ENCODE measurements at regions not wholly inside any gene's neighbourhood (a gene's known extent, or its start where the extent isn't known, plus 50 kb on each side); places are given as distances from the start of the nearest gene placed in this dataset.

- Histone ChIP-seq H3K4me3 (ENCODE audit: low read length) (no peak overlapping the region), H3K4me1 (ENCODE audit: control insufficient read depth in 2 of 2, insufficient read depth in 2 of 2, low read length in 2 of 2) (no peaks in the 10 kb centered on the region), H3K27me3 (ENCODE audit: control insufficient read depth in 2 of 2, insufficient read depth in 2 of 2, low read length in 2 of 2) (no peaks in the 10 kb centered on the region), H3K36me3 (ENCODE audit: control insufficient read depth in 2 of 3, insufficient read depth in 3 of 3, low read length in 3 of 3) (no peaks in the 10 kb centered on the region), H3K27ac (ENCODE audit: low read depth, low read length) (no peak overlapping the region), H3K9me3 (ENCODE audit: control insufficient read depth in 2 of 3, low read length in 3 of 3) (no peaks in the 10 kb centered on the region)
- Mint-ChIP-seq H3K9me3 (peaks cover 0 to 2% (median 0%) of the 10 kb centered on the region in 11 donors), H3K4me1 (no peaks in the 10 kb centered on the region), H3K27me3 (peaks cover 0 to 5% (median 4%) of the 10 kb centered on the region in 5 donors), H3K27ac (no peak overlapping the region), H3K4me3 (no peak overlapping the region), H3K36me3 (no peaks in the 10 kb centered on the region)
- no peak for ATAC-seq
- ChIA-PET CTCF (no interaction called here), POLR2A (no interaction called here)
- DNase-seq, result no peak
- intact Hi-C loops (cut with micrococcal nuclease), result no loop called here
These were observed 177.9 kb downstream of the PAX3 start for GRCh38 chr2:222120933-222121332.

DNA sequence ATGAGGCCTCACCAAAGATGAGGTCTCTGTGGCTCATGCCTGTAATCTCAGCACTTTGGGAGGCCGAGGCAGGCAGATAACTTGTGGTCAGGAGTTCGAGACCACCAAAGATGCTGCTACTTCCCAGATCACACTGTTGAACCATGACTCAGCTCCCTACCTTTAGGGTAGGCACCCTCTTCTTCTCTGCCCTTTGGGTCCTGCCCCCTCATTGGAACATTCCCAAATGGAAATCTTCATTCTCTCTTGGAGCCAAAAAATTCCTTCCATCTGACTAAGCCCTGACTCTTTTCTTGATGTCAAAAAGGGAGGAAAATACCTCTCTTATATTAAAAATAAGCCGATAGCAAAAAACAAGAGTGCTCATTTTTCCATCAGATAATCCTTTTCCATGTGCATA is 183.5 kb downstream of the PAX3 start:
- no peaks in the 10 kb centered on the region for H3K36me3 ChIP-seq (ENCODE audit: control insufficient read depth in 2 of 3, insufficient read depth in 3 of 3, low read length in 3 of 3)
- no peaks in the 10 kb centered on the region for H3K4me1 ChIP-seq (ENCODE audit: control insufficient read depth in 2 of 2, insufficient read depth in 2 of 2, low read length in 2 of 2)
- ChIA-PET CTCF (no interaction called here), POLR2A (no interaction called here)
- peak overlapping the region in 1 of 9 donors; percentile 15 for H3K27ac Mint-ChIP-seq
- ATAC-seq, result no peak
- H3K9me3 Mint-ChIP-seq, result peaks cover 0 to 11% (median 3%) of the 10 kb centered on the region in 11 donors
- no peak overlapping the region for H3K27ac ChIP-seq (ENCODE audit: low read depth, low read length)
- H3K36me3 Mint-ChIP-seq, result no peaks in the 10 kb centered on the region
- no peaks in the 10 kb centered on the region for H3K9me3 ChIP-seq (ENCODE audit: control insufficient read depth in 2 of 3, low read length in 3 of 3)
- no peak overlapping the region for H3K4me3 Mint-ChIP-seq
- H3K4me1 Mint-ChIP-seq, result no peaks in the 10 kb centered on the region
- H3K4me3 ChIP-seq (ENCODE audit: low read length), result no peak overlapping the region
- no peak for DNase-seq
- H3K27me3 ChIP-seq (ENCODE audit: control insufficient read depth in 2 of 2, insufficient read depth in 2 of 2, low read length in 2 of 2), result no peaks in the 10 kb centered on the region
- intact Hi-C loops (cut with micrococcal nuclease), result no loop called here
- peaks cover 0 to 5% (median 0%) of the 10 kb centered on the region in 5 donors for H3K27me3 Mint-ChIP-seq

- ATAC-seq (no peak), DNase-seq (no peak)
- H3K27me3 Mint-ChIP-seq, result peaks cover 0 to 5% (median 0%) of the 10 kb centered on the region in 5 donors
- H3K27ac Mint-ChIP-seq, result no peak overlapping the region
- intact Hi-C loops (cut with micrococcal nuclease), result no loop called here
- no peak overlapping the region for H3K27ac ChIP-seq (ENCODE audit: low read depth, low read length)
- no peaks in the 10 kb centered on the region for H3K4me1 Mint-ChIP-seq
- no peaks in the 10 kb centered on the region for H3K36me3 Mint-ChIP-seq
- H3K4me3 Mint-ChIP-seq, result no peak overlapping the region
- no peaks in the 10 kb centered on the region for H3K4me1 ChIP-seq (ENCODE audit: control insufficient read depth in 2 of 2, insufficient read depth in 2 of 2, low read length in 2 of 2)
- ChIA-PET POLR2A (no interaction called here), CTCF (no interaction called here)
- no peak overlapping the region for H3K4me3 ChIP-seq (ENCODE audit: low read length)
- no peaks in the 10 kb centered on the region for H3K36me3 ChIP-seq (ENCODE audit: control insufficient read depth in 2 of 3, insufficient read depth in 3 of 3, low read length in 3 of 3)
- no peaks in the 10 kb centered on the region for H3K9me3 ChIP-seq (ENCODE audit: control insufficient read depth in 2 of 3, low read length in 3 of 3)
- peaks cover 0 to 11% (median 0%) of the 10 kb centered on the region in 11 donors for H3K9me3 Mint-ChIP-seq
- no peaks in the 10 kb centered on the region for H3K27me3 ChIP-seq (ENCODE audit: control insufficient read depth in 2 of 2, insufficient read depth in 2 of 2, low read length in 2 of 2)
These were observed 189.7 kb downstream of the PAX3 start for GRCh38 chr2:222108957-222109585.

DNA sequence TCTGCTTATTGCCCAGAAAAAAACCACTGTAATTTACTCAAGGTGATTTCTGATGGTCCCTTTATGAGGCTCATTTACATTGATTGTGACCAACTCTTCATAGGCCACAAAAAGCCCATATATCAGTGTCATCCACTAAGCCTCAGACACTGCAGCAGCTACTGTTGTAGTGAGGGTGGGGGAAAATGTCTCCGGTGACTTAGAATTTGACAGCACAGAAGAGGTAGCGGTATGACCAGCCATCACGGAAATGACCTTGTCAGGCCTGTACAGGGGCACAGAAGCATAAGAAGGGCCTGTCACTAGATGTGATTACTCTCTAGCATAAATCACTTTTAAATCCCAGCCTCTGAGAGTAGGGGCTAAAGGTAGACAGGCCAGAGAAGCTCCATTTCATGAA is 190.3 kb downstream of the PAX3 start:
- H3K27me3 ChIP-seq (ENCODE audit: control insufficient read depth in 2 of 2, insufficient read depth in 2 of 2, low read length in 2 of 2), result no peaks in the 10 kb centered on the region
- H3K4me3 ChIP-seq (ENCODE audit: low read length), result no peak overlapping the region
- peaks cover 0 to 11% (median 0%) of the 10 kb centered on the region in 11 donors for H3K9me3 Mint-ChIP-seq
- ATAC-seq, result no peak
- no peaks in the 10 kb centered on the region for H3K4me1 ChIP-seq (ENCODE audit: control insufficient read depth in 2 of 2, insufficient read depth in 2 of 2, low read length in 2 of 2)
- intact Hi-C loops (cut with micrococcal nuclease), result no loop called here
- H3K27ac ChIP-seq (ENCODE audit: low read depth, low read length), result no peak overlapping the region
- H3K4me3 Mint-ChIP-seq, result no peak overlapping the region
- no peak overlapping the region for H3K27ac Mint-ChIP-seq
- H3K36me3 ChIP-seq (ENCODE audit: control insufficient read depth in 2 of 3, insufficient read depth in 3 of 3, low read length in 3 of 3), result no peaks in the 10 kb centered on the region
- ChIA-PET POLR2A (no interaction called here), CTCF (no interaction called here)
- no peaks in the 10 kb centered on the region for H3K36me3 Mint-ChIP-seq
- H3K9me3 ChIP-seq (ENCODE audit: control insufficient read depth in 2 of 3, low read length in 3 of 3), result no peaks in the 10 kb centered on the region
- H3K4me1 Mint-ChIP-seq, result no peaks in the 10 kb centered on the region
- DNase-seq, result no peak
- H3K27me3 Mint-ChIP-seq, result peaks cover 0 to 5% (median 0%) of the 10 kb centered on the region in 5 donors

DNA sequence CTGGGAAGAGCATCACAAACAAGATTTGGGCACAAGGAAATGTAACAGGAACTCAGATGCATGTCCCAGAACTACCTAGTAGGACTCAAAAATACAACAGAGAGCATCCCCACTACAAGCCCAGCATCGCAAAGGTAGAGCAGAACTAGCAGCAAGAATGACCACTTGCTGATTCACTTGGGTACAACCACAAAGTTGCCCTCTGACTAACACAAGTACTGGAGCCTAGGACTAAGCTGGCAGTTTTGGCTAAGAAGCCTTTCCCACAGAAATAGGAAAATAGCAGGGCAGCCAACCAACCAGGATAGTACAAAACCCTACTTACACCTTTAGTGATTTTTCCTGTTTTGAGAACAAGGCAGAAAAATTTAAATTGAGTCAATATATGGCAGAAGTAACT is 193.8 kb downstream of the PAX3 start:
- POLR2A ChIA-PET, result no interaction called here
- Histone ChIP-seq H3K36me3 (ENCODE audit: control insufficient read depth in 2 of 3, insufficient read depth in 3 of 3, low read length in 3 of 3) (no peaks in the 10 kb centered on the region), H3K27me3 (ENCODE audit: control insufficient read depth in 2 of 2, insufficient read depth in 2 of 2, low read length in 2 of 2) (no peaks in the 10 kb centered on the region), H3K27ac (ENCODE audit: low read depth, low read length) (no peak overlapping the region), H3K4me3 (ENCODE audit: low read length) (no peak overlapping the region), H3K4me1 (ENCODE audit: control insufficient read depth in 2 of 2, insufficient read depth in 2 of 2, low read length in 2 of 2) (no peaks in the 10 kb centered on the region), H3K9me3 (ENCODE audit: control insufficient read depth in 2 of 3, low read length in 3 of 3) (no peaks in the 10 kb centered on the region)
- DNase-seq (no peak), ATAC-seq (no peak)
- peaks cover 0 to 4% (median 0%) of the 10 kb centered on the region in 11 donors for H3K9me3 Mint-ChIP-seq
- intact Hi-C loops (cut with micrococcal nuclease), result no loop called here
- no peak overlapping the region for H3K27ac Mint-ChIP-seq
- H3K27me3 Mint-ChIP-seq, result peaks cover 0 to 5% (median 0%) of the 10 kb centered on the region in 5 donors
- CTCF ChIA-PET, result no interaction called here
- H3K4me1 Mint-ChIP-seq, result no peaks in the 10 kb centered on the region
- no peaks in the 10 kb centered on the region for H3K36me3 Mint-ChIP-seq
- H3K4me3 Mint-ChIP-seq, result no peak overlapping the region

DNA sequence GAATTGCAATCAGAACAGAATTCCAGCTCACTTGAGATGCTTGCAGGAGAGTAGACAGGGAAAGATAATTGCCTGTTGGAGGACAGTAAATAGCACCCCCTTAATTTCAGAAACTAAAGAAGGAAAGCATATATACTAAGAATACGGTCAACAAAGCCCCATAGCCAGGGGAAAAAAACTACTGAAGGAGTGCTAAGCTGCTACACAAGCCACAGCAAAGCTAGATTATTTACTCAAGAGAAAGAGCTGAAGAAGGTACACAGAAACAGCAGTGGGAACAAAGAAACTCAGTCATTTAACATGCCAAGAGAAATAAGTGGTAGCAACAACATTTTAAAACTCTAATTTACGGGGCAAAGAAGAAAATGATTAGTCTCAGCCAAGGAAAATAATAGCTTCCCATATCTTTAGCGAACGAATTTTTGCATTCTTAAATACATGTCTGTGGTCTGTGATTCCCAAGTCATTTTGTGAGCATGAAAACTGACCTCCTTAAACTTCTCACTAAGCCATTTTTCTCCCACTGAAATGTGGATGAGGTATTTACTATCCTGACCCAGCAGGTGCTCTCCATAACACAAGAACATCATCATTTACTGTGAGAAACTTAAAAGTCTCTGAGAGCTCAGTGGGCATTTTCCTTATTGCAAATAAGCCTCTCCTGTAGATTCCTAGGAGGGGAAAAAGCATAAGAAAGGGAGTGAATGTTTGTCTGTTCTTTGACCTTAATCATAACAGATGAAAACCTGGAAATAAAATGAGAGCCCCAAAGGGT is 196.0 kb downstream of the PAX3 start:
- no peaks in the 10 kb centered on the region for H3K27me3 ChIP-seq (ENCODE audit: control insufficient read depth in 2 of 2, insufficient read depth in 2 of 2, low read length in 2 of 2)
- POLR2A ChIA-PET, result no interaction called here
- intact Hi-C loops (cut with micrococcal nuclease), result no loop called here

More for the DNA sequence above, 196.0 kb downstream of the PAX3 start:
- H3K4me3 Mint-ChIP-seq, result no peak overlapping the region
- no peak for DNase-seq
- Histone ChIP-seq H3K9me3 (ENCODE audit: control insufficient read depth in 2 of 3, low read length in 3 of 3) (no peaks in the 10 kb centered on the region), H3K4me1 (ENCODE audit: control insufficient read depth in 2 of 2, insufficient read depth in 2 of 2, low read length in 2 of 2) (no peaks in the 10 kb centered on the region), H3K4me3 (ENCODE audit: low read length) (no peak overlapping the region), H3K36me3 (ENCODE audit: control insufficient read depth in 2 of 3, insufficient read depth in 3 of 3, low read length in 3 of 3) (no peaks in the 10 kb centered on the region), H3K27ac (ENCODE audit: low read depth, low read length) (no peak overlapping the region)
- no peaks in the 10 kb centered on the region for H3K4me1 Mint-ChIP-seq
- no peak for ATAC-seq
- peaks cover 0 to 4% (median 0%) of the 10 kb centered on the region in 11 donors for H3K9me3 Mint-ChIP-seq
- CTCF ChIA-PET, result no interaction called here
- H3K27me3 Mint-ChIP-seq, result peaks cover 0 to 11% (median 0%) of the 10 kb centered on the region in 5 donors
- no peaks in the 10 kb centered on the region for H3K36me3 Mint-ChIP-seq
- H3K27ac Mint-ChIP-seq, result no peak overlapping the region
